ENCODE measurements at regions not wholly inside any gene's neighbourhood (a gene's known extent, or its start where the extent isn't known, plus 50 kb on each side); places are given as distances from the start of the nearest gene placed in this dataset.

DNA sequence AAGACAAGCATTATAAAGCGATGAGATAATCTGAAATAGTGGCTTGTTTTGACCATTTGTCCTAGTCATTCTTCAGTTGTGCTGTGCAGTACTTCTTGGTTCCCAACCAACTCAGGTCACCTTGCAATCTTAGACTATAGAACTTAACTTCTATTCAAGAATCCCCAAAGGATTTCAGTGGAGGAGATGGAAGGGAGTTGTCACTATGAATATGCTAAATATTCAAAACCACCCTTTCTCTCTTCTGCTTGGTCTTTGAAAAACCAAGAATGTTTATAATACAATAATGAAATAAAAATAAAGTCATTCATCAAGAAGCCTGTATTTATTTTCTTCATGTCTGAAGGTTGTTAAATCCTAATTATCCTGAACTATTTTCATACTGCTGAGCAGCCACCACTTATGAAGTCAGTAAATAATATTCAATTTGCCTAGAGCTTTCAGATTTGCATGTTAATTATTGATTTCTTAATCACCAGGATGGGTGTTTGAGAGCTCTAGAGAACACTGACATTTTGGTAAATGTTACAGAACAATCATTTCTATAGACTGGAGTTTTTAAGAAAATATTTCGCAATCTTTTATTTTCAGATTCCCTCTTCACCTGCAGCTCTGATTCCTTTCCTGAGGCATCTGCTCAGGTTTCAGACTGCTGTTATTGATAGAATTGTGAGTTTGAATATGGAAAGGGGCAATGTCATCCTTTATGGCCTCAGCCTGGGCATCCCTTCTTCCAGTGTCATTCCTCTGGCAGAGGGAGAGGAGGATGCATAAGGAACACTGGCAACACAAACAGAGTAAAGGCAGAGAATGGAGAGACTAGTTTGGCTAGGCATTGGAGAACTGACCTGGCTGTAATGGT lies 91.5 kb upstream of the USP47 start:
- Histone ChIP-seq H3K9ac (ENCODE audit: insufficient read depth, low read length) (no peak overlapping the region), H3K4me3 (replicated peaks in 1 of 4; ENCODE audit: control extremely low read depth in 1 of 4, insufficient read depth in 1 of 4, low read depth in 3 of 4, low read length in 4 of 4) (no peak overlapping the region), H3K27ac (ENCODE audit: insufficient read depth, low read length) (no peak overlapping the region), H3K4me1 (ENCODE audit: control insufficient read depth, extremely low read depth, insufficient read depth, low read length) (peaks cover 5% of the 10 kb centered on the region), H3K27me3 (ENCODE audit: control insufficient read depth, insufficient read depth, low read length) (peaks cover 2% of the 10 kb centered on the region), H3K36me3 (ENCODE audit: control insufficient read depth, insufficient read depth, low read length) (no peaks in the 10 kb centered on the region), H3K79me2 (ENCODE audit: control insufficient read depth, insufficient read depth, low read length) (no peaks in the 10 kb centered on the region), H2AFZ (ENCODE audit: low read length) (no peak overlapping the region), H3K9me3 (ENCODE audit: control insufficient read depth, insufficient read depth, low read depth, low read length) (no peaks in the 10 kb centered on the region), H4K20me1 (ENCODE audit: control insufficient read depth, extremely low read depth, insufficient read depth, low read length) (no peaks in the 10 kb centered on the region), H3K4me2 (ENCODE audit: extremely low read depth, insufficient read depth, low read length) (no peak overlapping the region)
- no peak for TF ChIP-seq EZH2 (IDR thresholded peaks at IDR 0.05; ENCODE audit: low read length, missing control alignments)
- TF ChIP-seq, protein P1, sequence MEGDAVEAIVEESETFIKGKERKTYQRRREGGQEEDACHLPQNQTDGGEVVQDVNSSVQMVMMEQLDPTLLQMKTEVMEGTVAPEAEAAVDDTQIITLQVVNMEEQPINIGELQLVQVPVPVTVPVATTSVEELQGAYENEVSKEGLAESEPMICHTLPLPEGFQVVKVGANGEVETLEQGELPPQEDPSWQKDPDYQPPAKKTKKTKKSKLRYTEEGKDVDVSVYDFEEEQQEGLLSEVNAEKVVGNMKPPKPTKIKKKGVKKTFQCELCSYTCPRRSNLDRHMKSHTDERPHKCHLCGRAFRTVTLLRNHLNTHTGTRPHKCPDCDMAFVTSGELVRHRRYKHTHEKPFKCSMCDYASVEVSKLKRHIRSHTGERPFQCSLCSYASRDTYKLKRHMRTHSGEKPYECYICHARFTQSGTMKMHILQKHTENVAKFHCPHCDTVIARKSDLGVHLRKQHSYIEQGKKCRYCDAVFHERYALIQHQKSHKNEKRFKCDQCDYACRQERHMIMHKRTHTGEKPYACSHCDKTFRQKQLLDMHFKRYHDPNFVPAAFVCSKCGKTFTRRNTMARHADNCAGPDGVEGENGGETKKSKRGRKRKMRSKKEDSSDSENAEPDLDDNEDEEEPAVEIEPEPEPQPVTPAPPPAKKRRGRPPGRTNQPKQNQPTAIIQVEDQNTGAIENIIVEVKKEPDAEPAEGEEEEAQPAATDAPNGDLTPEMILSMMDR (conservative IDR thresholded peaks at IDR 0.05 in 1 of 2, IDR thresholded peaks at IDR 0.05 in 1 of 2; ENCODE audit: low read depth in 1 of 2, low read length in 2 of 2): no peak
- no peak for DNase-seq (ENCODE audit: low read depth in 2 of 2)

DNA sequence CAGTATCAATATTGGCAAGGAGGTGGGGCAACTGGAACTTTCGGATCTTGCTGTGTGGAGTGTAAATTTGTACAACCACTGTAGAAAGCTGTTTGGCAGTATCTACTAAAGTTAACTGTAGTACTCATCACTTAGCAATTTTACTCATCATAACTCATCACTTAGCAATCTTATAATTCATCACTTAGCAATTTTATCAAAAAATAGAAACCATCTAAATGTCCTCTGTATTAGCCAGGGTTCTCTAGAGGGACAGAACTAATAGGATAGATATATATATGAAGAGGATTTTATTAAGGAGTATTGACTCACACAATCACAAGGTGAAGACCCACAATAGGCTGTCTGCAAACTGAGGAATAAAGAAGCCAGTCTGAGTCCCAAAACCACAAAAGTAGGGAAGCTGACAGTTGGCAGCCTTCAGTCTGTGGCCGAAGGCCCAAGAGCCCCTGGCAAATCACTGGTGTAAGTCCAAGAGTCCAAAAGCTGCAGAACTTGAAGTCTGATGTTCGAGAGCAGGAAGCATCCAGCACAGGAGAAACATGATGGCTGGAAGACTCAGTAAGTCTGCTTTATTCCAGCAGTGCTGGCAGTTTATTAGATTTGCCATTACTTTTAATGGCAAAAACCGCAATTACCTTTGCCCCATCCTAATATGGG lies 92.9 kb upstream of the USP47 start:
- Histone ChIP-seq H3K9me3 (ENCODE audit: control insufficient read depth, insufficient read depth, low read depth, low read length) (no peaks in the 10 kb centered on the region), H3K27me3 (ENCODE audit: control insufficient read depth, insufficient read depth, low read length) (peaks cover 2% of the 10 kb centered on the region), H2AFZ (ENCODE audit: low read length) (no peak overlapping the region), H3K4me2 (ENCODE audit: extremely low read depth, insufficient read depth, low read length) (no peak overlapping the region), H3K27ac (ENCODE audit: insufficient read depth, low read length) (no peak overlapping the region), H3K79me2 (ENCODE audit: control insufficient read depth, insufficient read depth, low read length) (no peaks in the 10 kb centered on the region), H3K9ac (ENCODE audit: insufficient read depth, low read length) (no peak overlapping the region), H3K4me1 (ENCODE audit: control insufficient read depth, extremely low read depth, insufficient read depth, low read length) (peaks cover 5% of the 10 kb centered on the region), H3K4me3 (replicated peaks in 1 of 4; ENCODE audit: control extremely low read depth in 1 of 4, insufficient read depth in 1 of 4, low read depth in 3 of 4, low read length in 4 of 4) (no peak overlapping the region), H3K36me3 (ENCODE audit: control insufficient read depth, insufficient read depth, low read length) (no peaks in the 10 kb centered on the region), H4K20me1 (ENCODE audit: control insufficient read depth, extremely low read depth, insufficient read depth, low read length) (no peaks in the 10 kb centered on the region)
- DNase-seq (ENCODE audit: low read depth in 2 of 2): peak; percentile 20 to 33
- TF ChIP-seq EZH2 (IDR thresholded peaks at IDR 0.05; ENCODE audit: low read length, missing control alignments): no peak
- TF ChIP-seq, protein P1 (conservative IDR thresholded peaks at IDR 0.05 in 1 of 2, IDR thresholded peaks at IDR 0.05 in 1 of 2; ENCODE audit: low read depth in 1 of 2, low read length in 2 of 2): no peak

DNA sequence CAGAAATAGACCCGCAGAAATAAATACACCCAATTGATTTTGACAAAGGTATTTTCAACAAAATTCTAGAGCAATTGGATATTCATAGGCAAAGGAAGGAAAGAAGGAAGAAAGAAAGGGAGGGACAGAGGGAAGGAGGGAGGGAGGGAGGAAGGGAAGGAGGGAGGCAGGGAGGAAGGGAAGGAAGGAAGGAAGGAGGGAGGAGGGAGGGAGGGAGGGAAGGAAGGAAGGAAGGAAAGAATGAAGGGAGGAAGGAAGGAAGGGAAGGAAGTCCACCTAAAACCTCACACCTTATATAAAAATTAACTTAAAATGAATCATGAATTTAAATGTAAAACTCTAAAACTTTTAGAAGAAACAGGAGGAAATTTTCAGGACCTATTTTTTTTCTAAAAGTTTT lies 94.2 kb upstream of the USP47 start:
- Histone ChIP-seq H3K36me3 (ENCODE audit: control insufficient read depth, insufficient read depth, low read length) (no peaks in the 10 kb centered on the region), H3K9me3 (ENCODE audit: control insufficient read depth, insufficient read depth, low read depth, low read length) (no peaks in the 10 kb centered on the region)
- TF ChIP-seq EZH2 (IDR thresholded peaks at IDR 0.05; ENCODE audit: low read length, missing control alignments): no peak
- TF ChIP-seq, protein P1 (conservative IDR thresholded peaks at IDR 0.05 in 1 of 2, IDR thresholded peaks at IDR 0.05 in 1 of 2; ENCODE audit: low read depth in 1 of 2, low read length in 2 of 2): no peak

More for the DNA sequence above, 94.2 kb upstream of the USP47 start:
- Histone ChIP-seq H2AFZ (ENCODE audit: low read length) (no peak overlapping the region), H3K79me2 (ENCODE audit: control insufficient read depth, insufficient read depth, low read length) (no peaks in the 10 kb centered on the region), H4K20me1 (ENCODE audit: control insufficient read depth, extremely low read depth, insufficient read depth, low read length) (no peaks in the 10 kb centered on the region), H3K4me2 (ENCODE audit: extremely low read depth, insufficient read depth, low read length) (no peak overlapping the region), H3K4me3 (replicated peaks in 1 of 4; ENCODE audit: control extremely low read depth in 1 of 4, insufficient read depth in 1 of 4, low read depth in 3 of 4, low read length in 4 of 4) (no peak overlapping the region), H3K4me1 (ENCODE audit: control insufficient read depth, extremely low read depth, insufficient read depth, low read length) (peaks cover 5% of the 10 kb centered on the region), H3K9ac (ENCODE audit: insufficient read depth, low read length) (no peak overlapping the region), H3K27me3 (ENCODE audit: control insufficient read depth, insufficient read depth, low read length) (no peaks in the 10 kb centered on the region), H3K27ac (ENCODE audit: insufficient read depth, low read length) (no peak overlapping the region)
- no peak for DNase-seq (ENCODE audit: low read depth in 2 of 2)

Measured in fibroblast of lung (primary cell).